Natural killer cell treated with Interleukin-12 subunit alpha and Interleukin-12 subunit beta and Interleukin-15 and Interleukin-18, amount 100 ng/mL, for 72 hours (primary cell): ENCODE measurements at regions not wholly inside any gene's neighbourhood (a gene's known extent, or its start where the extent isn't known, plus 50 kb on each side); places are given as distances from the start of the nearest gene placed in this dataset.

Experiments
- ATAC-seq, 2 donors: fragments of 150-1000 bp; cut with Tn5 transposase in 1 of 2; sonication (Bioruptor Pico), chemical (Tn5 transposase) in 1 of 2; 2 replicates each; pipeline ENCODE4 v1.10.0; 2021
- DNase-seq: peaks from one replicate; pipeline ENCODE4 v3.0.0; 2022; ENCODE audit warnings: low spot score
- H3K27ac Mint-ChIP-seq, 2 donors: 1 replicate in 1 of 2; 2 replicates in 1 of 2; pipeline ENCODE4 v1.8.0; 2022; ENCODE audit warnings: mixed read lengths in 2 of 2, mild to moderate bottlenecking in 1 of 2, moderate library complexity in 1 of 2
- H3K27me3 Mint-ChIP-seq, 2 donors: 1 replicate in 1 of 2; 2 replicates in 1 of 2; pipeline ENCODE4 v1.8.0; 2022; ENCODE audit warnings: mixed read lengths in 2 of 2
- H3K36me3 Mint-ChIP-seq: one replicate; pipeline ENCODE4 v1.8.0; 2022; ENCODE audit warnings: mixed read lengths
- H3K4me1 Mint-ChIP-seq, 2 donors: 1 replicate in 1 of 2; 2 replicates in 1 of 2; pipeline ENCODE4 v1.8.0; 2022; ENCODE audit warnings: low read depth in 2 of 2, mixed read lengths in 2 of 2, mild to moderate bottlenecking in 1 of 2
- H3K4me3 Mint-ChIP-seq: one replicate; pipeline ENCODE4 v1.8.0; 2022; ENCODE audit warnings: mixed read lengths
- H3K9me3 Mint-ChIP-seq: 2 replicates; pipeline ENCODE4 v1.8.0; 2022; ENCODE audit warnings: mixed read lengths

DNA sequence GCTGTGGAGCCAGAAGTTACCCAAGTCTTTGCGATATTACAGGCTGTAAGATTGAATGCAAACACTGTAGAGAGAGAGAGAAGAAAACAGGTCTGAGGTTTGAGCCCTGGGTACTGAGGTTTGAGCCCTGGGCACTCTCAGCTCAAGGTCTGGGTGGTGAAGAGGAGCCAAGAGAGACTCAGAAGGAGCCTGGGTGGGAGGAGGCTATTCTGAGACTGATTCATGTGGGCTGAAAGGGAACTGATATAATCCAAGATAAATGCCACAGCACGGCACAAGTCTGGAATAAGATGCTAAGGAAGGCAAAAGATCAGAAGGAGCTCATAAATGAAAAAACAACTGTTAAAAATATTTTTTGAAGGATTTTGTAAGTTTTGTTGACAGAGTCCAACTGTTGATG, 407.6 kb upstream of the HS6ST1 start:
- Mint-ChIP-seq H3K36me3 (peaks cover 13% of the 10 kb centered on the region), H3K27ac (no peak overlapping the region), H3K27me3 (peaks cover 4 to 8% of the 10 kb centered on the region in 2 donors), H3K4me3 (no peak overlapping the region), H3K4me1 (peaks cover 24 to 31% of the 10 kb centered on the region in 2 donors), H3K9me3 (no peaks in the 10 kb centered on the region)
- no peak for DNase-seq
- no peak for ATAC-seq

DNA sequence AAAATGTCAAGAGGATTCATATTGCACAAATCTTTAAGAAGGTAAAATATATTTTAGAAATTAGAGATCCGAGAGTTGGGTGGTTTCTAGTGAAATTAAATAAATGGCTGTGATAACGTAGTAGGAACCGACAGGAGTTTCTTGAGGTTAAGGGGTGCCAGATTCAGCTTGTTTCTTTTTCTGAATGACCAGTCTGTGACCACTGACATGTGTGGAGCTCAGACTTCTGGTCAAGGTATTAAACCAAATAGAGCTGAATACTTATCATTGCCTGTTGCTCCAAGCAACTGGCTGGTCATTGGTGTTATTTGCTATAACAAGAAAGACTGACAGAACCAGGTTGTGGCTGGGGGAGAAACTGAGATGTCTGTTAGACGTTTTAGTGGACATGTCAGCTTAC, 408.2 kb upstream of the HS6ST1 start:
- peaks cover 24 to 31% of the 10 kb centered on the region in 2 donors for H3K4me1 Mint-ChIP-seq
- DNase-seq = no peak

GRCh38 chr2:128727404-128727803, 408.7 kb upstream of the HS6ST1 start:
- H3K36me3 Mint-ChIP-seq = peaks cover 13% of the 10 kb centered on the region
- peaks cover 7 to 8% of the 10 kb centered on the region in 2 donors for H3K27me3 Mint-ChIP-seq
- H3K9me3 Mint-ChIP-seq = no peaks in the 10 kb centered on the region
- peak overlapping the region; percentile 3 to 63 for H3K27ac Mint-ChIP-seq
- ATAC-seq = peak; percentile 76 to 77
- peaks cover 24 to 31% of the 10 kb centered on the region in 2 donors for H3K4me1 Mint-ChIP-seq
- H3K4me3 Mint-ChIP-seq = peak overlapping the region; percentile 6
- DNase-seq = no peak

More for the DNA sequence above, 408.2 kb upstream of the HS6ST1 start:
- Mint-ChIP-seq H3K9me3 (no peaks in the 10 kb centered on the region), H3K27ac (peak overlapping the region; percentile 3 to 63), H3K27me3 (peaks cover 6 to 8% of the 10 kb centered on the region in 2 donors), H3K4me3 (peak overlapping the region; percentile 3), H3K36me3 (peaks cover 13% of the 10 kb centered on the region)
- no peak for ATAC-seq

GRCh38 chr2:128727914-128728313, 409.2 kb upstream of the HS6ST1 start:
- Mint-ChIP-seq H3K4me3 (peak overlapping the region; percentile 6), H3K27me3 (peaks cover 7 to 8% of the 10 kb centered on the region in 2 donors), H3K9me3 (no peaks in the 10 kb centered on the region), H3K36me3 (peaks cover 13% of the 10 kb centered on the region), H3K4me1 (peaks cover 26 to 31% of the 10 kb centered on the region in 2 donors), H3K27ac (peak overlapping the region; percentile 3 to 63)
- DNase-seq (no peak), ATAC-seq (peak; percentile 70 to 75)

DNA sequence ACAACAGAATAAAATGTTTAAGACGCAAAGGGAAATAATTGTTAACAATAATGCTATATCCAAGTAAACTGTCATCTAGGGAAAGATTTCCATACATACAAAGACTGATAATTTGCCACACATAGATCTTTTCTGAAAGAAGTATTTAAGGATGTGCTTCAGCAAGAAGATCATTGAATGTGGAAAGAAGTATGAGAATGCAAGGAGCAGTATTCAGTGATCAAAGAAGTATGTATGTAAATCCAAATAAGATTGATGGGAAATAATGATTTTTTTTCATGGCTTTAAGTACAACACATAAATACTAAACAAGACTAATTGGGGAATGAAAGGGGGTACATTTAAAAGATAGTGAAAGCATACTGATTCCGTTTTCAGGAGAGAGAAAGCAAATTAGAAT, 410.4 kb upstream of the HS6ST1 start:
- no peak for DNase-seq
- H3K27ac Mint-ChIP-seq = no peak overlapping the region
- H3K36me3 Mint-ChIP-seq = peaks cover 13% of the 10 kb centered on the region
- H3K4me3 Mint-ChIP-seq = no peak overlapping the region
- peaks cover 7 to 8% of the 10 kb centered on the region in 2 donors for H3K27me3 Mint-ChIP-seq
- peaks cover 31 to 33% of the 10 kb centered on the region in 2 donors for H3K4me1 Mint-ChIP-seq
- ATAC-seq = no peak
- H3K9me3 Mint-ChIP-seq = no peaks in the 10 kb centered on the region

DNA sequence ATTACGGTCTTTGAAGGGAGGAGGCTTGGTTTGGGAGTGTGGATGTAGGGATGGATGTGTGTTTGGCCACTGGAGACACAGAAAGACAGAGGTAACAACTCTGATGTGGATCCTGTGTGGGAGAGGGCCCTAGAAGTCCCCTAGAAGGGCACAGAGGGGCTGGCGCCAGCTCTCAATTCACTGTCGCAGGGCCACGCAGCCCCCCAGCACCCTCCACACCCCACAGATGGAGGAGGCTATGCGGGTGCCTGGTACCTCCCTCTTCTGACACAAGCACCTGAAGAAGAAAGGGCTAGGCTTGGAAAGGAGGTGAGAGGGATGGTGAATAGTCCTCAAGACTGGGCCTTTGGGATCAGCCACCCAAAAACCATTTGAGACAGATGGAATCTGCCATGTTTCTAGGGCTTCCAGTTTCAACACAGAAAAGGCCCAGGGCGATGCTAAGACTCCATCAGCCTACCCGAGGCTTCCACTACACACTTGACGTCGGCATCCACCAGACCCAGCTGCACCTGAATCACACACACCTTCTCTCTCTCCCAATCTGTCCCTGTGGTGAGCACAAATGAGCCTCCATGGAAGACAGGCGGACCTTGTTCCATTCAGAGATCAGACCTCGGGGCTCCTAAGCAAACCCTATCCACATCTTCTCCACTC, 413.5 kb upstream of the HS6ST1 start:
- Mint-ChIP-seq H3K27ac (no peak overlapping the region), H3K27me3 (peaks cover 7 to 11% of the 10 kb centered on the region in 2 donors), H3K9me3 (no peaks in the 10 kb centered on the region), H3K4me3 (no peak overlapping the region), H3K4me1 (peaks cover 22 to 34% of the 10 kb centered on the region in 2 donors), H3K36me3 (peaks cover 13% of the 10 kb centered on the region)
- ATAC-seq = no peak
- DNase-seq = no peak

GRCh38 chr2:128732976-128733431, 414.3 kb upstream of the HS6ST1 start:
- ATAC-seq (peak in 1 of 2 donors; percentile 75), DNase-seq (no peak)
- H3K9me3 Mint-ChIP-seq = no peaks in the 10 kb centered on the region
- H3K4me3 Mint-ChIP-seq = no peak overlapping the region
- H3K36me3 Mint-ChIP-seq = peaks cover 12% of the 10 kb centered on the region
- peak overlapping the region in 1 of 2 donors; percentile 58 for H3K27ac Mint-ChIP-seq
- H3K27me3 Mint-ChIP-seq = peaks cover 7 to 11% of the 10 kb centered on the region in 2 donors
- H3K4me1 Mint-ChIP-seq = peaks cover 13 to 26% of the 10 kb centered on the region in 2 donors

DNA sequence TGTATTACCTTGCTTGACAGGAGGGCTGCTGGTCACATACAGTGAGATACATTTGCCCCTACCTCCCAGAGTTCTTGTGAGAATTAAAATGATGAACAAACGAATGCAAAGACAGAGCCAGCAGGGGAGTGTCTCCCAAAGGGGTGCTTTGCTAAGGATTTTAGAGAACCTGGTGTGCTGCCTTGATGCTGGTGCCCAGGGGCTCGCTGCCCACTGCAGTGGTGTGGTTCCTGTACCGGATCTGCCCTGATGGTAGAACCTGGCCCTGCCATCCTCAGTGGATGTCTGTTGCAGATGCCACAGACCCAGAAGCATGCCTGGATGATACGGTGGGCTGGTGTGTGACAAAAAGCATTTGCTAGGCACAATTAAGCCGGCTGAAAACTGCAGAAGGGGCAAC, 414.8 kb upstream of the HS6ST1 start:
- H3K36me3 Mint-ChIP-seq = peaks cover 7% of the 10 kb centered on the region
- peaks cover 7 to 11% of the 10 kb centered on the region in 2 donors for H3K27me3 Mint-ChIP-seq
- H3K9me3 Mint-ChIP-seq = no peaks in the 10 kb centered on the region
- no peak for DNase-seq
- H3K4me1 Mint-ChIP-seq = peaks cover 9 to 23% of the 10 kb centered on the region in 2 donors
- peak overlapping the region in 1 of 2 donors; percentile 58 for H3K27ac Mint-ChIP-seq
- no peak for ATAC-seq
- H3K4me3 Mint-ChIP-seq = no peak overlapping the region

DNA sequence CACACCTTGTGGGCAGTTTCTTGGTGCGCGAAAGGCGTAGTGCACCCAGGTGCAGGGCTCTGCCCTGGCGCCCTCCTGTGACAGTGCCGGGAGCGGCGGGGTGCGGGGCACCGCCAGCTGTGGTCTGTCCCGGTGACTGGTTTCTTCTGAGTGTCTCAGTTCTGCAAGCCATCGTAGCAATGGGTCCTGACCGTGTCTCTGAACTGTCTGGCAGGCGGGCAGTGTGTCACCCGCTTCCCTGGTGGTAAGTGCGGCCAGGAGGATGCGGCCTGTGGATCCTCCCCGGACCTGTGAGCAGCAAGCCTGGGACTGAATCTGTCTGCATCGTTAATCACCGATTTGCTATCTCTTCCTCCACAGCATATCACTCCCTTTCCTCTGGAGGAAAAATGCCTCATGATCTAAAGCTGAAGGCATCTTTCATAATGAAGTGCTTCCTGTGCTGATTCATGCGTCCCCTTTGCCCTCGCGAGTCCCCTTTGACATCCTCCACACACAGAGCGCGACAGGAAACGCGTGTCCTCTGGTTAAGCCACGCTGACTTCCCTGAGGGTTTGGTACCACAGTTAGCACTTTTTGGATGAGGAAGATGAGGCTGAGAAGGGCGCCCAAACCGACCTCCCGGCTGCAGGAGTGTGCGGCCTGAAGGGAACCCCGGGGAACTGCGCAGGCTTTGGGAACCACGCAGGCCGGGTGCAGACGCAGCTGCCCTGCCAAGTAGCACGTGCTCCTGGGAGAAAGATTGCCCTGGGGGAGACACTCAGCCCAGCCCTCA, 416.0 kb upstream of the HS6ST1 start:
- peak overlapping the region; percentile 52 for H3K4me3 Mint-ChIP-seq
- peaks cover 10 to 11% of the 10 kb centered on the region in 2 donors for H3K27me3 Mint-ChIP-seq
- H3K27ac Mint-ChIP-seq = peak overlapping the region in 1 of 2 donors; percentile 63
- peak; percentile 65 to 66 for ATAC-seq
- H3K9me3 Mint-ChIP-seq = no peaks in the 10 kb centered on the region
- DNase-seq = peak; percentile 66
- no peaks in the 10 kb centered on the region for H3K36me3 Mint-ChIP-seq
- peaks cover 9 to 23% of the 10 kb centered on the region in 2 donors for H3K4me1 Mint-ChIP-seq

DNA sequence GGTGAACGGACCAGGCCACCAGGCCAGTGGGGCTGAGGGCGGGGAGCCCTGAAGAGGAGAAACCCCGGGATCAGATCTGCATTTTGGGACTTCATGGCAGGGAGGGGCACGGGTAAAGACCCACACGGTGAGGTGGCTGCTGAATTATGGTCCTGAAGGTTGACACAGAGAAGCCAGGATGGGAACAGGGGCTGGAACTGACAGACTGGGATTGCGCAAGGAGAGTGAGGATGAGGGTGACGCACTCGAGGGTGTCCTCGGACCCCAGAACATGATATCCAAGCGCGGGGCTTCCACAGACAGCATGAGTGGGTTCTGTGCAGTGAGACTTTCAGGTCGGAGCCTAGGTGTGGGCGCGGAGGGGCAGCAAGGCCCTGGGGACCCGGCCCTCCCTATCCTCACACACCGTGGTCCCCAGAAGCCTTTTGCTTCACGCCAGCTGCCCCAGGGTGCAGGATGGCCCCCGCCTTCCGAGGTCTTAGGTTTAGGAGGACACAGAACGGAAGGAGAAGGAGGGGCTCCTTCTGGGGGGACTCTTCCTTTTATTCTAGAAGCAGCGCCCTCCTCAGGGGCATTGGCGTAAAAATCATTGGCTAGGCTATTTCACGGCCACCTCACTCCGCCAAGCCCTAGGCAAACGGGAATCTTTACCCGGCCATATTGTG, 416.8 kb upstream of the HS6ST1 start:
- Mint-ChIP-seq H3K27ac (peak overlapping the region in 1 of 2 donors; percentile 63), H3K36me3 (no peaks in the 10 kb centered on the region), H3K9me3 (no peaks in the 10 kb centered on the region), H3K4me1 (peaks cover 9 to 23% of the 10 kb centered on the region in 2 donors), H3K4me3 (no peak overlapping the region), H3K27me3 (peaks cover 9 to 18% of the 10 kb centered on the region in 2 donors)
- ATAC-seq (no peak), DNase-seq (no peak)

DNA sequence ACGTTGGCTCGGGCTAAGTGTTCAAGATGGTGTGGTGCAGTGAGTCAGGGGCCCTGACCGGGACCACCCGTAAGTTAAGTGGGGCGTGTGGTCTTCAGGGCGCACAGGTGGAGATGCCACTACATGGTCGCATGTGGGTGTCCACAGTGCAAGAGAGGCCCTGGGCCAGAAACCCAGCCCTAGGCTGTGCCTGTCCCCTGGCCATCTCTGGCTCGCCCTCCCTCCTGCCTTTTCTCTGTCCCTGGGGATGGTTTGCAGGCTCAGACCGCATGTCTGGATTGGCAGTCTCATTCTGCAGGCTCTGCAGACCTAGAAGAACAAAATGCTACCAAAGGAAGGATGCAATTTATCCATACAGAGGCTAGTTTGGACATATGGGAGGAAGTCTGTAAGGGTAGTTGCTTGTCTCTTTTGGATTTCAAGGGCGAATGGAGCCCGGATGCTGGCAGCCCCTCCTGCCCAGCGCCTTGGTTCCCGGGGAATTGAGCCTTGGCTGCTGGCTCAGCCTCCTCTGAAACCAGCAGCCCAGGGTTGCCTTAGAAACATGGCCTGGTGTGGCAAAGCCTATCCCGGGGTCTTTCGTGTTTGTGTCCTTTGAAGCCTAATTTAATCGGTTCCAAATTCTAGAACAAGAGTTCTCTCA, 417.5 kb upstream of the HS6ST1 start:
- DNase-seq = no peak
- Mint-ChIP-seq H3K36me3 (no peaks in the 10 kb centered on the region), H3K4me1 (peaks cover 9 to 23% of the 10 kb centered on the region in 2 donors), H3K4me3 (peak overlapping the region; percentile 36), H3K27me3 (peaks cover 12 to 25% of the 10 kb centered on the region in 2 donors), H3K9me3 (no peaks in the 10 kb centered on the region), H3K27ac (no peak overlapping the region)
- no peak for ATAC-seq

GRCh38 chr2:128736689-128737545, 418.2 kb upstream of the HS6ST1 start:
- no peaks in the 10 kb centered on the region for H3K36me3 Mint-ChIP-seq
- H3K4me1 Mint-ChIP-seq = peaks cover 9 to 23% of the 10 kb centered on the region in 2 donors
- peak overlapping the region; percentile 36 for H3K4me3 Mint-ChIP-seq
- H3K27me3 Mint-ChIP-seq = peaks cover 9 to 28% of the 10 kb centered on the region in 2 donors
- DNase-seq (no peak), ATAC-seq (peak; percentile 61 to 66)
- no peak overlapping the region for H3K27ac Mint-ChIP-seq
- H3K9me3 Mint-ChIP-seq = no peaks in the 10 kb centered on the region

DNA sequence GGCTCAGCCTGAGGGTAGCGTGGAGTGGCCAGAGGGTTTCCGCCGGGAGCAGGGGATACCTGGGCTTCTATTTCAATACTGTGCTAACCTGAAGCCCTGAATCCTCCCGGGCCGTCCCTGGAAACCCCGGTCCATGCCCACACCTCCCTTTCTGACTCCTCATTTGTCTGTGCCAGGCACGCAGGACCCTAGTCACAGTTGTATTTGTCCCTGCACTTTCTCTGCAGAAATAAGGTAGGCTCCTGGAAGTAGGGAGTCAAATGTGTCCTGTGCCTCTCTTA, 418.8 kb upstream of the HS6ST1 start:
- peaks cover 9 to 23% of the 10 kb centered on the region in 2 donors for H3K4me1 Mint-ChIP-seq
- ATAC-seq (no peak), DNase-seq (no peak)
- H3K4me3 Mint-ChIP-seq = no peak overlapping the region
- peaks cover 9 to 28% of the 10 kb centered on the region in 2 donors for H3K27me3 Mint-ChIP-seq
- H3K9me3 Mint-ChIP-seq = no peaks in the 10 kb centered on the region
- no peak overlapping the region for H3K27ac Mint-ChIP-seq
- no peaks in the 10 kb centered on the region for H3K36me3 Mint-ChIP-seq
